ENCODE measurements at regions not wholly inside any gene's neighbourhood (a gene's known extent, or its start where the extent isn't known, plus 50 kb on each side); places are given as distances from the start of the nearest gene placed in this dataset.

- in situ Hi-C loops (cut with MboI) = no loop called here
- Histone ChIP-seq H4K20me1 (ENCODE audit: insufficient read depth) (no peaks in the 10 kb centered on the region), H3F3A (ENCODE audit: insufficient read depth) (no peaks in the 10 kb centered on the region), H2AFZ (no peak overlapping the region), H3K36me3 (ENCODE audit: low read depth) (no peaks in the 10 kb centered on the region), H3K4me3 (no peak overlapping the region), H3K27ac (no peak overlapping the region), H3K9me2 (ENCODE audit: insufficient read depth) (no peaks in the 10 kb centered on the region), H3K4me1 (ENCODE audit: insufficient read depth) (no peaks in the 10 kb centered on the region), H3K9me3 (ENCODE audit: low read depth) (no peaks in the 10 kb centered on the region), H3K79me2 (ENCODE audit: insufficient read depth) (no peaks in the 10 kb centered on the region), H3K27me3 (replicated peaks; ENCODE audit: insufficient read depth) (no peaks in the 10 kb centered on the region), H3K4me2 (ENCODE audit: unreplicated experiment) (no peak overlapping the region), H3K9ac (no peak overlapping the region)
- no peak for DNase-seq
- TF ChIP-seq EZH2 (IDR thresholded peaks at IDR 0.05; ENCODE audit: insufficient read depth, poor library complexity, severe bottlenecking) (no peak), EZH2phosphoT487 (IDR thresholded peaks at IDR 0.05; ENCODE audit: insufficient read depth, low read depth) (no peak)
- WGBS, 2 experiments (ENCODE audit: low coverage in 1 of 2, low lambda C conversion rate in 2 of 2, missing lambda C conversion rate in 2 of 2) = 59 to 100% methylated on average over 1 of the region's 1 CpG
Measured at GRCh38 chrX:98432413-98432812, 1548.7 kb downstream of the RPA4 start.

GRCh38 chrX:98448524-98448923, 1564.8 kb downstream of the RPA4 start:
- H3F3A ChIP-seq (ENCODE audit: insufficient read depth) = no peaks in the 10 kb centered on the region
- H4K20me1 ChIP-seq (ENCODE audit: insufficient read depth) = no peaks in the 10 kb centered on the region
- in situ Hi-C loops (cut with MboI) = no loop called here
- no peaks in the 10 kb centered on the region for H3K79me2 ChIP-seq (ENCODE audit: insufficient read depth)
- no peak overlapping the region for H3K4me3 ChIP-seq
- H3K4me1 ChIP-seq (ENCODE audit: insufficient read depth) = no peaks in the 10 kb centered on the region
- H3K9me2 ChIP-seq (ENCODE audit: insufficient read depth) = no peaks in the 10 kb centered on the region
- no peak overlapping the region for H3K4me2 ChIP-seq (ENCODE audit: unreplicated experiment)
- WGBS, 2 experiments (ENCODE audit: low coverage in 1 of 2, low lambda C conversion rate in 2 of 2, missing lambda C conversion rate in 2 of 2) = 21 to 31% methylated on average over 4 of the region's 4 CpGs
- no peak overlapping the region for H3K27ac ChIP-seq
- no peaks in the 10 kb centered on the region for H3K27me3 ChIP-seq (replicated peaks; ENCODE audit: insufficient read depth)
- no peaks in the 10 kb centered on the region for H3K36me3 ChIP-seq (ENCODE audit: low read depth)
- no peak overlapping the region for H3K9ac ChIP-seq
- TF ChIP-seq EZH2phosphoT487 (IDR thresholded peaks at IDR 0.05; ENCODE audit: insufficient read depth, low read depth) (no peak), EZH2 (IDR thresholded peaks at IDR 0.05; ENCODE audit: insufficient read depth, poor library complexity, severe bottlenecking) (no peak)
- H3K9me3 ChIP-seq (ENCODE audit: low read depth) = no peaks in the 10 kb centered on the region
- no peak for DNase-seq
- no peak overlapping the region for H2AFZ ChIP-seq

- H3F3A ChIP-seq (ENCODE audit: insufficient read depth) = no peaks in the 10 kb centered on the region
- no peaks in the 10 kb centered on the region for H3K4me1 ChIP-seq (ENCODE audit: insufficient read depth)
- H3K27me3 ChIP-seq (replicated peaks; ENCODE audit: insufficient read depth) = no peaks in the 10 kb centered on the region
- 0% methylated on average over 1 of the region's 1 CpG; no CpG with 5 or more reads in 1 of the 2 experiments for WGBS, 2 experiments (ENCODE audit: low coverage in 1 of 2, low lambda C conversion rate in 2 of 2, missing lambda C conversion rate in 2 of 2)
- H3K9ac ChIP-seq = no peak overlapping the region
- H3K4me2 ChIP-seq (ENCODE audit: unreplicated experiment) = no peak overlapping the region
- no peak for DNase-seq
- no peak overlapping the region for H2AFZ ChIP-seq
- H3K9me2 ChIP-seq (ENCODE audit: insufficient read depth) = no peaks in the 10 kb centered on the region
- no peak for TF ChIP-seq EZH2 (IDR thresholded peaks at IDR 0.05; ENCODE audit: insufficient read depth, poor library complexity, severe bottlenecking)
- TF ChIP-seq EZH2phosphoT487 (IDR thresholded peaks at IDR 0.05; ENCODE audit: insufficient read depth, low read depth) = no peak
- in situ Hi-C loops (cut with MboI) = no loop called here
- no peak overlapping the region for H3K27ac ChIP-seq
- no peaks in the 10 kb centered on the region for H3K79me2 ChIP-seq (ENCODE audit: insufficient read depth)
- no peaks in the 10 kb centered on the region for H3K9me3 ChIP-seq (ENCODE audit: low read depth)
- H4K20me1 ChIP-seq (ENCODE audit: insufficient read depth) = no peaks in the 10 kb centered on the region
- H3K4me3 ChIP-seq = no peak overlapping the region
- no peaks in the 10 kb centered on the region for H3K36me3 ChIP-seq (ENCODE audit: low read depth)
Measured at GRCh38 chrX:98452456-98452855, 1568.7 kb downstream of the RPA4 start.

- no peak overlapping the region for H3K27ac ChIP-seq
- no peak overlapping the region for H3K4me3 ChIP-seq
- H3K9ac ChIP-seq = no peak overlapping the region
- no peak for TF ChIP-seq EZH2phosphoT487 (IDR thresholded peaks at IDR 0.05; ENCODE audit: insufficient read depth, low read depth)
- no peak for TF ChIP-seq EZH2 (IDR thresholded peaks at IDR 0.05; ENCODE audit: insufficient read depth, poor library complexity, severe bottlenecking)
- H3K9me3 ChIP-seq (ENCODE audit: low read depth) = no peaks in the 10 kb centered on the region
- in situ Hi-C loops (cut with MboI) = no loop called here
- H3K36me3 ChIP-seq (ENCODE audit: low read depth) = no peaks in the 10 kb centered on the region
- no peaks in the 10 kb centered on the region for H3K9me2 ChIP-seq (ENCODE audit: insufficient read depth)
- 0 to 7% methylated on average over 1 of the region's 1 CpG for WGBS, 2 experiments (ENCODE audit: low coverage in 1 of 2, low lambda C conversion rate in 2 of 2, missing lambda C conversion rate in 2 of 2)
- no peak for DNase-seq
- no peaks in the 10 kb centered on the region for H4K20me1 ChIP-seq (ENCODE audit: insufficient read depth)
- no peaks in the 10 kb centered on the region for H3K27me3 ChIP-seq (replicated peaks; ENCODE audit: insufficient read depth)
- H3K79me2 ChIP-seq (ENCODE audit: insufficient read depth) = no peaks in the 10 kb centered on the region
- H3K4me2 ChIP-seq (ENCODE audit: unreplicated experiment) = no peak overlapping the region
- no peaks in the 10 kb centered on the region for H3F3A ChIP-seq (ENCODE audit: insufficient read depth)
- no peak overlapping the region for H2AFZ ChIP-seq
- no peaks in the 10 kb centered on the region for H3K4me1 ChIP-seq (ENCODE audit: insufficient read depth)
Measured at GRCh38 chrX:98459669-98460068, 1576.0 kb downstream of the RPA4 start.

- no peak overlapping the region for H3K4me3 ChIP-seq
- in situ Hi-C loops (cut with MboI) = no loop called here
- H3K9ac ChIP-seq = no peak overlapping the region
- H3F3A ChIP-seq (ENCODE audit: insufficient read depth) = no peaks in the 10 kb centered on the region
- H3K27me3 ChIP-seq (replicated peaks; ENCODE audit: insufficient read depth) = no peaks in the 10 kb centered on the region
- no peaks in the 10 kb centered on the region for H3K9me2 ChIP-seq (ENCODE audit: insufficient read depth)
- H3K9me3 ChIP-seq (ENCODE audit: low read depth) = no peaks in the 10 kb centered on the region
- H4K20me1 ChIP-seq (ENCODE audit: insufficient read depth) = no peaks in the 10 kb centered on the region
- no peaks in the 10 kb centered on the region for H3K36me3 ChIP-seq (ENCODE audit: low read depth)
- H3K79me2 ChIP-seq (ENCODE audit: insufficient read depth) = no peaks in the 10 kb centered on the region
- no peak for DNase-seq
- TF ChIP-seq EZH2phosphoT487 (IDR thresholded peaks at IDR 0.05; ENCODE audit: insufficient read depth, low read depth) (no peak), EZH2 (IDR thresholded peaks at IDR 0.05; ENCODE audit: insufficient read depth, poor library complexity, severe bottlenecking) (no peak)
- H3K4me2 ChIP-seq (ENCODE audit: unreplicated experiment) = no peak overlapping the region
- H2AFZ ChIP-seq = no peak overlapping the region
- H3K4me1 ChIP-seq (ENCODE audit: insufficient read depth) = no peaks in the 10 kb centered on the region
- WGBS, 2 experiments (ENCODE audit: low coverage in 1 of 2, low lambda C conversion rate in 2 of 2, missing lambda C conversion rate in 2 of 2) = 24 to 38% methylated on average over 4 of the region's 4 CpGs
- no peak overlapping the region for H3K27ac ChIP-seq
Measured at GRCh38 chrX:98480606-98481005, 1596.9 kb downstream of the RPA4 start.

Data from GM23248 (cell line).